ENCODE measurements at regions not wholly inside any gene's neighbourhood (a gene's known extent, or its start where the extent isn't known, plus 50 kb on each side); places are given as distances from the start of the nearest gene placed in this dataset.

GRCh38 chr12:98308141-98308540 is 207.2 kb upstream of the TMPO start:
- Histone ChIP-seq H3K9me3 (ENCODE audit: control insufficient read depth, low read depth, low read length) (no peaks in the 10 kb centered on the region), H3K4me1 (ENCODE audit: control insufficient read depth, extremely low read depth, insufficient read depth, low read length) (no peaks in the 10 kb centered on the region), H3K27me3 (ENCODE audit: control insufficient read depth, extremely low read depth, insufficient read depth, low read length) (no peaks in the 10 kb centered on the region), H3K9me1 (ENCODE audit: control insufficient read depth, extremely low read depth, insufficient read depth, low read length) (no peaks in the 10 kb centered on the region), H3K27ac (ENCODE audit: control insufficient read depth, insufficient read depth, low read length) (no peak overlapping the region), H3K9ac (ENCODE audit: control insufficient read depth, extremely low read depth, insufficient read depth, low read length) (no peak overlapping the region), H4K20me1 (ENCODE audit: control insufficient read depth, extremely low read depth, insufficient read depth, low read length) (no peaks in the 10 kb centered on the region), H3K4me2 (ENCODE audit: control insufficient read depth, extremely low read depth, insufficient read depth, low read depth, low read length) (no peak overlapping the region), H3K36me3 (ENCODE audit: control insufficient read depth in 2 of 2, extremely low read depth in 1 of 2, insufficient read depth in 2 of 2, low read length in 2 of 2) (no peaks in the 10 kb centered on the region), H2AFZ (ENCODE audit: control insufficient read depth, low read length) (no peak overlapping the region), H3K4me3 (ENCODE audit: control insufficient read depth in 2 of 3, extremely low read depth in 1 of 3, insufficient read depth in 2 of 3, low read depth in 1 of 3, low read length in 3 of 3) (no peak overlapping the region), H3K79me2 (ENCODE audit: control insufficient read depth, insufficient read depth, low read length) (no peaks in the 10 kb centered on the region)
- DNase-seq (ENCODE audit: low read depth, low spot score) (no peak), FAIRE-seq (no peak)
- dilution Hi-C loops (cut with MboI; ENCODE audit: extremely low pct_ligation_motif_present, low sequenced_read_pairs): no loop called here
- TF ChIP-seq CTCF (optimal IDR thresholded peaks at IDR 0.05 in 1 of 3, IDR thresholded peaks at IDR 0.05 in 1 of 3, conservative IDR thresholded peaks at IDR 0.05 in 1 of 3; ENCODE audit: extremely low read depth in 1 of 3, insufficient read depth in 2 of 3, low read length in 3 of 3): no peak
- TF ChIP-seq EZH2 (IDR thresholded peaks at IDR 0.05; ENCODE audit: low read length): no peak

GRCh38 chr12:98317939-98318899 is 197.2 kb upstream of the TMPO start:
- dilution Hi-C loops (cut with MboI; ENCODE audit: extremely low pct_ligation_motif_present, low sequenced_read_pairs): no loop called here
- Histone ChIP-seq H2AFZ (ENCODE audit: control insufficient read depth, low read length) (no peak overlapping the region), H3K9ac (ENCODE audit: control insufficient read depth, extremely low read depth, insufficient read depth, low read length) (no peak overlapping the region), H4K20me1 (ENCODE audit: control insufficient read depth, extremely low read depth, insufficient read depth, low read length) (no peaks in the 10 kb centered on the region), H3K79me2 (ENCODE audit: control insufficient read depth, insufficient read depth, low read length) (no peaks in the 10 kb centered on the region), H3K9me3 (ENCODE audit: control insufficient read depth, low read depth, low read length) (no peaks in the 10 kb centered on the region), H3K4me1 (ENCODE audit: control insufficient read depth, extremely low read depth, insufficient read depth, low read length) (no peaks in the 10 kb centered on the region), H3K36me3 (ENCODE audit: control insufficient read depth in 2 of 2, extremely low read depth in 1 of 2, insufficient read depth in 2 of 2, low read length in 2 of 2) (no peaks in the 10 kb centered on the region), H3K27me3 (ENCODE audit: control insufficient read depth, extremely low read depth, insufficient read depth, low read length) (no peaks in the 10 kb centered on the region), H3K9me1 (ENCODE audit: control insufficient read depth, extremely low read depth, insufficient read depth, low read length) (no peaks in the 10 kb centered on the region), H3K4me2 (ENCODE audit: control insufficient read depth, extremely low read depth, insufficient read depth, low read depth, low read length) (no peak overlapping the region), H3K4me3 (ENCODE audit: control insufficient read depth in 2 of 3, extremely low read depth in 1 of 3, insufficient read depth in 2 of 3, low read depth in 1 of 3, low read length in 3 of 3) (no peak overlapping the region), H3K27ac (ENCODE audit: control insufficient read depth, insufficient read depth, low read length) (no peak overlapping the region)
- DNase-seq (ENCODE audit: low read depth, low spot score) (no peak), FAIRE-seq (no peak)
- no peak for TF ChIP-seq CTCF (optimal IDR thresholded peaks at IDR 0.05 in 1 of 3, IDR thresholded peaks at IDR 0.05 in 1 of 3, conservative IDR thresholded peaks at IDR 0.05 in 1 of 3; ENCODE audit: extremely low read depth in 1 of 3, insufficient read depth in 2 of 3, low read length in 3 of 3)
- no peak for TF ChIP-seq EZH2 (IDR thresholded peaks at IDR 0.05; ENCODE audit: low read length)

All from keratinocyte (primary cell).